Body of pancreas (tissue), 4 donors: ENCODE measurements at regions not wholly inside any gene's neighbourhood (a gene's known extent, or its start where the extent isn't known, plus 50 kb on each side); places are given as distances from the start of the nearest gene placed in this dataset.
"Not testable (repeated sequence)": the region's sequence is repeated elsewhere in the genome, so short reads cannot be mapped to it uniquely, and the experiment has no call there.

ENCODE experiments used
- ATAC-seq: fragments of 150-250 bp; one replicate; pipeline ENCODE4 v1.9.1; 2016
- DNase-seq, 4 donors: peaks; one replicate each; pipeline ENCODE4 v3.0.0-alpha.2; 2019
- H3K27ac ChIP-seq, 4 donors: fragments of 200-600 bp; sonication (generic); 1 replicate in 3 of 4; 2 replicates in 1 of 4; pipeline versions ENCODE4 v1.5.1 to v1.6.1; 2016 to 2019; ENCODE audit warnings: mild to moderate bottlenecking in 1 of 4, mixed read lengths in 1 of 4, moderate library complexity in 1 of 4
- H3K27me3 ChIP-seq, 2 donors: fragments of 200-600 bp; sonication (generic); one replicate each; pipeline ENCODE4 v1.6.0; 2016; ENCODE audit warnings: mild to moderate bottlenecking in 1 of 2
- H3K36me3 ChIP-seq, 2 donors: fragments of 200-600 bp; sonication (generic); replicated peaks in 1 of 2; 2 replicates each; pipeline ENCODE4 v1.5.1; 2016; ENCODE audit warnings: low read depth in 2 of 2; ENCODE audit not compliant: insufficient read depth in 1 of 2
- H3K4me1 ChIP-seq: fragments of 200-600 bp; sonication (generic); one replicate; pipeline ENCODE4 v1.6.0; 2016
- H3K4me3 ChIP-seq, 2 donors: fragments of 200-600 bp; sonication (generic); 1 replicate in 1 of 2; 2 replicates in 1 of 2; pipeline ENCODE4 v1.5.1; 2016 to 2019
- H3K9me3 ChIP-seq, 3 donors: fragments of 200-600 bp; sonication (generic); 1 replicate in 2 of 3; 2 replicates in 1 of 3; pipeline ENCODE4 v1.5.1; 2016
- CTCF ChIP-seq, 7 experiments: fragments of 450-650 bp in 4 of 7; fragments of 200-600 bp in 3 of 7; sonication (generic) in 3 of 7; IDR thresholded peaks; one replicate each; pipeline ENCODE4 v1.5.1; 2016 to 2019; ENCODE audit warnings: antibody characterized with exemption in 7 of 7
- POLR2A ChIP-seq, 3 donors: fragments of 450-650 bp; IDR thresholded peaks; one replicate each; pipeline ENCODE4 v1.6.1; 2016; ENCODE audit warnings: antibody characterized with exemption in 3 of 3, mild to moderate bottlenecking in 2 of 3
- WGBS, 2 donors: methylation state at CpG; one replicate each; pipeline ENCODE4 v1.1.5; 2017; 5-methylcytosine and 5-hydroxymethylcytosine counted together
- intact Hi-C: fragments of 100-400 bp; cut with DNase I; formaldehyde crosslinking; loops from one replicate; pipeline ENCODE4 v1.15.1; 2023

DNA sequence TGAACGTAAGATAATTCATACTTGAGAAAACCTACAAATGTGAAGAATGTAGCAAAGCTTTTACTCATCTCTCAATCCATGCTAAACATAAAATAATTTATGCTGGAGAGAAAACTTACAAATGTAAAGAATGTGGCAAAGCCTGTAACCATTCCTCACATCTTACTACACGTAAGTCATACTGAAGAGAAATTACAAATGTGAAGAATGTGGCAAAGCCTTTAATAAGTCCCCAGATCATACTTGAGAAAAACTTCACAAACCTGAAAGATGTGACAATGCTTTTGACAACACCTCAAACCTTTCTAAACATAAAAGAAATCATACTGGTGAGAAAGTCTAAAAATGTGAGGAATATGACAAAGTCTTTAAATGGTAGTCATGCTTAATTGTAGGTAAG lies 89.4 kb downstream of the ZNF675 start:
- intact Hi-C loops, result no loop called here
- TF ChIP-seq CTCF (IDR thresholded peaks at IDR 0.05) (no peak), POLR2A (IDR thresholded peaks at IDR 0.05) (no peak)

DNA sequence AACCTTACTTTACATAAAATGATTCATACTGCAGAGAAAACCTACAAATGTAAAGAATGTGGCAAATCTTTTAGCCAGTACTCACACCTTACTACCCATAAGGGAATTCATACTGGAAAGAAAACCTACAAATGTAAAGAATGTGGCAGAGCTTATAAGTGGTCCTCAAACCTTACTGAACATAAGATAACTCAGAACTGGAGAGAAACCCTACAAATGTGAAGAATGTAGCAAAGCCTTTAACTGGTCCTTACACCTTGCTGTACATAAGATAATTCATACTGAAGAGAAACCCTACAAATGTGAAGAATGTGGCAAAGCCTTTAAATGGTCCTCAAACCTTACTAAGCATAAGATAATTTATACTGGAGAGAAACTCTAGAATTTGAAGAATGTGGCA lies 90.1 kb downstream of the ZNF675 start:
- H3K9me3 ChIP-seq, result no peaks in the 10 kb centered on the region
- DNase-seq, result no peak
- H3K27me3 ChIP-seq, result no peaks in the 10 kb centered on the region
- no peak overlapping the region for H3K4me3 ChIP-seq
- H3K4me1 ChIP-seq, result no peaks in the 10 kb centered on the region
- H3K27ac ChIP-seq, result no peak overlapping the region
- ATAC-seq, result no peak
- no peaks in the 10 kb centered on the region for H3K36me3 ChIP-seq
- TF ChIP-seq CTCF (IDR thresholded peaks at IDR 0.05), result no peak
- TF ChIP-seq POLR2A (IDR thresholded peaks at IDR 0.05), result no peak
- intact Hi-C loops, result no loop called here

More for the DNA sequence above, 89.4 kb downstream of the ZNF675 start:
- H3K4me3 ChIP-seq, result no peak overlapping the region
- H3K27ac ChIP-seq, result no peak overlapping the region
- no peaks in the 10 kb centered on the region for H3K36me3 ChIP-seq
- H3K9me3 ChIP-seq, result no peaks in the 10 kb centered on the region
- no peaks in the 10 kb centered on the region for H3K4me1 ChIP-seq
- ATAC-seq, result no peak
- H3K27me3 ChIP-seq, result no peaks in the 10 kb centered on the region
- 41 to 46% methylated on average over 2 of the region's 2 CpGs for WGBS, 2 donors
- no peak for DNase-seq

DNA sequence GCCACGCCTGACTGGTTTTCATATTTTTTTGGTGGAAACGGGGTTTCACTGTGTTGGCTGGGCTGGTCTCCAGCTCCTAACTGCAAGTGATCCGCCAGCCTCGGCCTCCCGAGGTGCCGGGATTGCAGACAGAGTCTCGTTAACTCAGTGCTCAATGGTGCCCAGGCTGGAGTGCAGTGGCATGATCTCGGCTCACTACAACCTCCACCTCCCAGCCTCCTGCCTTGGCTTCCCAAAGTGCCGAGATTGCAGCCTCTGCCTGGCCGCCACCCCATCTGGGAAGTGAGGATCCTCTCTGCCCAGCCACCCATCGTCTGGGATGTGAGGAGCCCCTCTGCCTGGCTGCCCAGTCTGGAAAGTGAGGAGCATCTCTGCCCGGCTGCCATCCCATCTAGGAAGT lies 92.7 kb downstream of the ZNF675 start:
- DNase-seq, intact Hi-C loops, H3K36me3 ChIP-seq, H3K4me3 ChIP-seq, ATAC-seq, H3K27me3 ChIP-seq, H3K27ac ChIP-seq, H3K4me1 ChIP-seq, H3K9me3 ChIP-seq: not testable (repeated sequence)
- WGBS, 2 donors, result 79 to 83% methylated on average over 8 to 12 of the region's 12 CpGs

DNA sequence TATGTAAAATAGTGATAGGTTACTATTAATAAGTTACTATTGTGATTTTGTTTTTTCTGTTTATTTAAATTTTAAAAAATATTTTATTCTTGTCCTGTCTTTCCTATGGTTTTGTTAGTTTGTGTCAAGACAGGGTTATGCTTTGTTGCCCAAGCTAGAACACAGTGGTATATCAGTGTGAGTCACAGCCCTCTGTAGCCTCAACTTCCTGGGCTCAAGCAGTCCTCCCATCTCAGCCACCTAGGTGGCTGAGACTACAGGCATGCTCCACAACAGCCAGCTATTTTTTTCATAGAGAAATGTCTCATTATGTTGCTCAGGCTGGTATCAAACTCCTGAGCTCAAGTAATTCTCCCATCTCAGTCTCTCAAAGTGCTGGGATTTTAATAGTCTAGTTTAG lies 99.5 kb downstream of the ZNF675 start:
- no peak for TF ChIP-seq CTCF (IDR thresholded peaks at IDR 0.05)
- TF ChIP-seq POLR2A (IDR thresholded peaks at IDR 0.05), result no peak
- H3K9me3 ChIP-seq, result no peaks in the 10 kb centered on the region
- H3K4me3 ChIP-seq, result no peak overlapping the region
- H3K27ac ChIP-seq, result no peak overlapping the region
- ATAC-seq (no peak), DNase-seq (no peak)
- no peaks in the 10 kb centered on the region for H3K36me3 ChIP-seq
- no peaks in the 10 kb centered on the region for H3K27me3 ChIP-seq
- intact Hi-C loops, result no loop called here
- H3K4me1 ChIP-seq, result no peaks in the 10 kb centered on the region

GRCh38 chr19:23577501-23577900 lies 109.5 kb downstream of the ZNF675 start:
- Histone ChIP-seq H3K9me3 (peaks cover 0 to 6% (median 0%) of the 10 kb centered on the region in 3 donors), H3K27ac (no peak overlapping the region), H3K27me3 (no peaks in the 10 kb centered on the region), H3K36me3 (no peaks in the 10 kb centered on the region), H3K4me3 (no peak overlapping the region), H3K4me1 (no peaks in the 10 kb centered on the region)
- WGBS, 2 donors, result 61 to 76% methylated on average over 6 of the region's 6 CpGs
- ATAC-seq (no peak), DNase-seq (no peak)
- intact Hi-C loops, result no loop called here
- TF ChIP-seq POLR2A (IDR thresholded peaks at IDR 0.05) (no peak), CTCF (IDR thresholded peaks at IDR 0.05) (no peak)
